NCI-H146 (cell line): ENCODE measurements at regions not wholly inside any gene's neighbourhood (a gene's known extent, or its start where the extent isn't known, plus 50 kb on each side); places are given as distances from the start of the nearest gene placed in this dataset.

Experiments used
- DNase-seq: peaks from one replicate; lab custom pipeline; 2025; lab: John Stamatoyannopoulos, UW

DNA sequence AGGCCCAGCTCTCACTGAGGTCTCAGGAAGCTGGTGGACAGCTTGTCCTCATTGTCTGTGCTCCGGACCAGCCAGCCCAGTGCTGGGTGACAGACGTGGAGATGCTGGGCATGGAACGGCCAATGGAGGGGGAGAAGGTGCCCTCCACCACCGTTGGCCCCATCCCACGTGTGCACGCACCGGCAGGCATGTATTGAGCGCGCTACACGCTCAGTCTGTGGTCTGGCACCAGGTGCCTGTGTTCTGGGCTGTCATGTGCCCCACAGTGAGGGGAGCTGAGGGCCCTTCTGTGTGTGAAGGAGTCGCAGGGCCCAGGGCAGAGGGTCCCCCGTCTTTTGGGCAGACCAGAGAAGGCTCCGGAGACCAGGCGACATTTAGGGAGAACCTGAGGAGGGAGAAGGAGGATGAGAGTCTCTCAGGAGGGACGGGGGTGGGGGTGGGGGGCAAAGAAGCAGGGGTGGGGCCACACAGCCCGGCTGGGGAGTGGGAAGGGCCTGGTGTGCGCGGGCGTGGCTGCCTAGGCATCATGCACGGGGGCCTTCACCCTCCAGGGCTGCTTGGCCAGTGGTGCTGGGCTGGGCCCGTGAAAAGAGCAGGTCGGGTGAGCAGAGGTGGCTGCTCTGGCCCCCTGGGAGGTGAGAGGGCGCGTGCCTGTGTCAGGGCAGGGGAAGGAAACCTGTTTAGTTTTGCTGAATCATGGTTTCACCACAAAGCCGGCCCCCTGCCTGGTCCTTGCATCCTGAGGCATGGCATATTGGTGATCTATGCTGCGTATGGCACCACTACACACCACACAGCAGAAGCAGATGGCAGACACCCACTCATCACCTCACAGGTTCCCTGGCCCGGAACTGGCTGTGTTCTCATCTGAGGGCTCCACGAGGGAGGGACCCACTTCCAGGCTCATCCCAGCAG lies 86.7 kb upstream of the TTC34 start:
- no peak for DNase-seq

DNA sequence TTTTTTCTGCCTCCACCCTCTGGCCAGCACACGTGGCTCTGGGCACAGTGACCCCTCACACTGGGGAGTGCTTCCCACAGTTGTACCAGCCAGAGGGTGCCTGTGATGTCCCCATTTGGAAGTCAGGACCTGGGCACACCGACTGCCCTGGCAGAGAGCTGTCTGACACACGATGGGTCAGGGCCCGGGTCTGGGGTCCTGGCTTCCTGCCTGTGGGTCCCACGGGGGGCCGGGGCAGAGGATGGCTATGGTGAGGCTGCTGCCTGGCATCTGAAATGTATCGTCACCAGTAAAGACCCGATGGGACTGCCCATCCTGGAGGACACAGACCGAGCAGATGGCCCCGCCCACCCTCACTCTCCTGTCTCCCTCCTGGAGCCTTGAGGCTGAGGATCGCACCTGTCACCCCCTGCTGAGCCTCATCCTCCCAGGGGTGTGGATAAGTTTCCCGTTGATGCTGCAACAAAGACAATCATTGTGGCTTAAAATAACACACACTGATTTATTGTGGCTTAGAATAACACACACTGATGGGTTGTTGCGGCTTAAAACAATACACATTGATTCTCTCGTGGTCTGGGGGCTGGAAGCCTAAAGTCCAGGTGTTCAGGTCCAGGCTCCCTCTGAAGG lies 88.8 kb upstream of the TTC34 start:
- peak; percentile 25 for DNase-seq

GRCh38 chr1:2891923-2892448 lies 90.5 kb upstream of the TTC34 start:
- DNase-seq, result no peak

DNA sequence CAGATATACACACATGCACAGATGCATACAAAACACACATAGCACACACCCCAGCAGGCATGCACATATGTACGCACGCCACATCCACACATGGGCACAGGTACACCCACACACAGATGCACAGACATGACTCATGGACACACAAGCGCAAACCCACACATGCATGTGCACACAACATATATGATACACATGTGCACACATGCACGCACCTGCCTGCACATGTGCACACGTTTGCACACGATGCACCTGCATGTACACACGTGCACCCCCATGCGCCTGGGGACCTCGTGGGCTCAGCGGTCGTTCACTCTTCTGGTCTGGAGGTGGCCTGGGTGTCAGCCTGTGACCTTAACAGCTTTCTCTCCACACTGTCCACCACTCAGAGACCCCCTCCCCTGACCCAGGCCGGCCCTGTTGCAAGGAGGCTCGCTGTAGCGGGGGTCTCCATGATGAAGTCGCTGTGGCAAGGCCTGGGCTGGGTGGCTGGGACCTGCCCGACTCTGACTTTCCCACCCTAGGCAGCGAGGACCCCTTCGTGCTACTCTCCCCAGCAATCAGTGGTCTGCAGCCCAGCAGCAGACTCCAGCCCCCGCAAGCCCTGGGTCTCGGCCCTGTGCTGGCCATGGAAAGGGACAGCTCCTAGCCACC lies 92.1 kb upstream of the TTC34 start:
- no peak for DNase-seq

GRCh38 chr1:2894381-2895041 lies 93.0 kb upstream of the TTC34 start:
- DNase-seq, result no peak

GRCh38 chr1:2896824-2897223 lies 95.3 kb upstream of the TTC34 start:
- DNase-seq, result no peak

- no peak for DNase-seq
Observed at GRCh38 chr1:2903226-2903625, 101.7 kb upstream of the TTC34 start.

GRCh38 chr1:2904191-2904590 lies 102.7 kb upstream of the TTC34 start:
- no peak for DNase-seq

- DNase-seq, result no peak
Observed at GRCh38 chr1:2905356-2905755, 103.9 kb upstream of the TTC34 start.

DNA sequence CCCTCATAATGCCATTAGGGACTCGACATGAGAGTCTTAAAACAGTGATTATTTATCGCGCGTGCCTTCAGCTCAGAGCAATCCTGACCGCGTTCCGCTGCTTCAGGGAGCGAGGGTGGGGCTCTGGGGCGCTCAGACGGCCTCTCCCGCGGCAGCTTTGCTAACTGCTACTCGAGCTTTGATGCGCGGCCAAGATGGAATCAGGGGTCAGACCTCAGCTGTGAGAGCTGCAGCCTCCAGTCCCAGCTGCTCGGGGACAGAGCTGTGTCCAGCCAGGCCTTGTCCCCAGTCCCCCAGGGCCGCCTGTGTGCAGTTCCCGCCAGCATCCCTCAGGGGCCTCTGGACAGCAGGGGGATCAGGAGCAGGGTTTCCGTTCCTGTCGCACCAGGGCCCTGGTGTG lies 104.6 kb upstream of the TTC34 start:
- DNase-seq, result no peak

GRCh38 chr1:2906620-2907019 lies 105.1 kb upstream of the TTC34 start:
- DNase-seq, result no peak

DNA sequence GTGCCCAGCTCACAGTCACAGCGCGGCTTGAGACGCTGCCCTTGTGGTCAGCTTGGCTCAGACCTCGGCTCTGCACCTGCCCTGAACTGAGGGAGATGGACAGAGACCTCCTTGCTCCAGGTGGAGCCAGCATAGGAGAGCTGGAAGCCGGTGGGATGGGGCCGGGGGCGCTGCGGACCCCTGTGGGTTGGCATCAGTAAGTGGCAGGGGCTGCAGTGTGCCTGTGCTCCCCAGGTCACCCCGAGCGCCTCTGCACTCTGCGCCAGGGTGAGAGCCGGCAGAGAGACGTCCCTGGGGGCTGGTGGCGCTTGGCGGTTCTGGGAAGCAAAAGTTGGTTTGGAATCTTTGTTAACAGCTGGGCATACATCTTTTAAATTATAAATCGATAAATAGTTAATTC lies 105.6 kb upstream of the TTC34 start:
- DNase-seq, result no peak

DNA sequence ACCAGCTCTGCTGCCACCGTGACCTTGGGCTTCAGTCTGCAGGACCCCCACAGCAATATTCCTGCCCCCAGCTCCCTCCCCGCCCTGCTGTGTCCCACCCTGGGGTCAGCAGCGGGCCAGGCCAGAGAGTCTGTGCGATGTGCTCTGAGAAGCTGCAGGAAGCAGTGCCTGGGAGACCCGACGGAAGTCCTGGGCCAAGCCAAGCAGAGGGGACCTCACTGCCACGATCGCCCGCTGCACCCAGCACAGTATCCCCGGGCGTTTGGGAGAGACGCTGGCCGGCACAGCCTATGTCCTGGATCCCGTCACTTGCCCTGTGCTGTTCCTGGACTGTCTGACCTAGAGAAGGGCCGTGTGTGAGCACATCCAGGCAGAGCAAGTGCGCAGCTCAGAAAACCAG lies 106.6 kb upstream of the TTC34 start:
- DNase-seq, result no peak

DNA sequence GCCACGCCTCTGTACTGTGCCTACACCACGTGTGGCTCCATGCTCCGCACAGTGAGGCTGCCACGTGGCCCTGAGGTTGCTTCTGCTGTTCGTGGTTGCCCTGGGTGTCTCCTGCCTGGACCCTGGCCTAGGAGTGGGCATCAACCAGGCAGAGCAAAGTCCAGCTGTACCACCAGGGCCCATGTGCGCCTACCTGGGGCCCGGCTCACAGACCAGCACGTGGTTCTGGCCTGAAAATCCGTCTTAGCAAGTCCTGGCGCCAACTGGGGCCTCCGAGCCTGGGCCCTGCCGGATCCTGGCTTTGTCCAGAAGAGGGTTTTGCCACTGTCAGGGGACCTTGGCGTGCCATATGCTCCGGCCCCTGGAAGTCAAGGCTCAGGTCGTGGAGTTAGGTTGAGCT lies 107.1 kb upstream of the TTC34 start:
- DNase-seq, result no peak

DNA sequence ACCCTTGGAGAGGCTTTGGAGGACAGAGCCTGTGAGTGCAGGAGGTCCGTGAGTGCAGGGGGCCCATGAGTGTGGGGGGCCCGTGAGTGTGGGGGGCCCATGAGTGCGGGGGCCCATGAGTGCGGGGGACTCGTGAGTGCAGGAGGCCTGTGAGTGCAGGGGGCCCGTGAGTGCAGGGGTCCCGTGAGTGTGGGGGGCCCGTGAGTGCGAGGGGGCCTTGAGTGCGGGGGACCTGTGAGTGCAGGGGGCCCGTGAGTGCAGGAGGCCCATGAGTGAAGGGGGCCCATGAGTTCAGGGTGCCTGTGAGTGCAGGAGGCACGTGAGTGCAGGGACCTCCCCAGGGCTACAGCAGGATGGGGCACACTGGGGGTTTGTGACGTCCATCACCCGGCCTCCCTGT lies 108.3 kb upstream of the TTC34 start:
- no peak for DNase-seq

GRCh38 chr1:2910211-2910610 lies 108.7 kb upstream of the TTC34 start:
- DNase-seq, result no peak

- no peak for DNase-seq
Observed at GRCh38 chr1:2911421-2912178, 109.7 kb upstream of the ACTRT2 start.

DNA sequence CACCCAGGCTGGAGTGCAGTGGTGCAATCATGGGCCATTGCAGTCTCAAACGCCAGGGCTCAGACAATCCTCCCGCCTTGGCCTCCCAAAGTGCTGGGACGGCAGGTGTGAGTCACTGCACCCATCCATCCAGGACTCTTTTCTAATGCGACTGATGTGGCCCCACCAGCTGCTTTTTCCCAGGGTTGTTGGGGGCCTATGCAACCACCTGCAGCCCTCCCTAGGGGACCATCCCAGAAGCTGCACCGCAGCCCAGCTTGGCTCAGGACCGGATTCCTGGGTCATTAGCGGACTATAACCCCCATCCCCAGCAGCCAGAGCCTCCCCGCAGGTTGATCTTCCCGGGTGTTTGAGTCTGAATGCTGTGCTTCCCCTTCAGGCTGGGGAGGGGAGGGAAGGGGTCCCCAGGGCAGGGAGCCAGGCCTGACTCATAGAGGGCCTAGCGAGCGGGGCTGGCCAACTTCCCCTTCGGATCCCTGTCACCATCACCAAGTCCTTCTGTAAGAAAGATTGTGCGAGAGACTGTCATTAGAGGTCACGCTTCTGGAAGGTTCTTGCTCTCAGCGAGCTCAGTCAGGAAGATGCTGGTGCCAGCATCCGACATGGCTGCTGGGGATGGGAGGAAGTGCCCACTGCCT lies 108.7 kb upstream of the ACTRT2 start:
- no peak for DNase-seq

- no peak for DNase-seq
Observed at GRCh38 chr1:2913091-2913490, 108.2 kb upstream of the ACTRT2 start.

GRCh38 chr1:2914702-2915101 lies 106.6 kb upstream of the ACTRT2 start:
- DNase-seq, result no peak

DNA sequence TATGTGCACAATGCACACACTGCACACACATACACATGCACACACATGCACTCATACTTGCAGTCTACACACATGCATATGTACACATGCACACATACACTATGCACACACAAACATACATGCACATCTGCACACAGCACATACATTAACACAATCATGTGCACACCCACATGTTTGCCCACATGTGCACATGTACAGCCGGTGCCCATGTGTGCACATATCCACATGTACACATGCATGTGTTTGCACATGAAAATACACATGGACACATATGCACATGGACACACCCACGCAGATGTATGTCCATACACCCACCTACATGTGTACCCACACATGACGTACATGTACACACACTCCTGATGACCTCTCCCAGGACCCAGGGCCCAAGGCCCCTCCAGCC lies 105.1 kb upstream of the ACTRT2 start:
- DNase-seq, result no peak
